Vagina (tissue), 2 donors: ENCODE measurements at regions not wholly inside any gene's neighbourhood (a gene's known extent, or its start where the extent isn't known, plus 50 kb on each side); places are given as distances from the start of the nearest gene placed in this dataset.

ENCODE experiments used
- DNase-seq, 2 donors: peaks; one replicate each; pipeline ENCODE4 v3.0.0-alpha.2; 2017; ENCODE audit errors: extremely low spot score in 2 of 2
- H3K27ac ChIP-seq: fragments of 200-600 bp; sonication (generic); one replicate; pipeline ENCODE4 v1.5.1; 2019
- H3K27me3 ChIP-seq: fragments of 200-600 bp; sonication (generic); one replicate; pipeline ENCODE4 v1.5.1; 2019
- H3K36me3 ChIP-seq, 2 donors: fragments of 200-600 bp; sonication (generic); one replicate each; pipeline ENCODE4 v1.5.1; 2017 to 2019
- H3K4me1 ChIP-seq: fragments of 200-600 bp; sonication (generic); one replicate; pipeline ENCODE4 v1.5.1; 2019
- H3K4me3 ChIP-seq, 2 donors: fragments of 200-600 bp; sonication (generic); 1 replicate in 1 of 2; 2 replicates in 1 of 2; pipeline ENCODE4 v1.5.1; 2016 to 2019
- H3K9me3 ChIP-seq: fragments of 200-600 bp; sonication (generic); one replicate; pipeline ENCODE4 v1.5.1; 2019
- CTCF ChIP-seq, 3 experiments: fragments of 450-650 bp in 2 of 3; fragments of 200-600 bp in 1 of 3; sonication (generic) in 1 of 3; IDR thresholded peaks; one replicate each; pipeline ENCODE4 v1.5.1; 2017 to 2019; ENCODE audit warnings: antibody characterized with exemption in 3 of 3, mild to moderate bottlenecking in 2 of 3, moderate library complexity in 2 of 3
- POLR2A ChIP-seq, 2 donors: fragments of 450-650 bp; IDR thresholded peaks; one replicate each; pipeline ENCODE4 v1.6.1; 2017; ENCODE audit warnings: antibody characterized with exemption in 2 of 2, mild to moderate bottlenecking in 2 of 2, moderate library complexity in 2 of 2
- POLR2AphosphoS5 ChIP-seq, 2 donors: sonication (generic); formaldehyde crosslinking; IDR thresholded peaks; one replicate each; pipeline ENCODE4 v1.9.0; 2017; ENCODE audit warnings: antibody characterized with exemption in 2 of 2, mild to moderate bottlenecking in 2 of 2, low read depth in 1 of 2; ENCODE audit not compliant: insufficient read depth in 1 of 2
- intact Hi-C: fragments of 100-400 bp; cut with DNase I; formaldehyde crosslinking; loops from one replicate; pipeline ENCODE4 v1.15.1; 2023

GRCh38 chr2:128423788-128424165 is 105.1 kb upstream of the HS6ST1 start:
- intact Hi-C loops = no loop called here
- TF ChIP-seq CTCF (IDR thresholded peaks at IDR 0.05) = no peak
- TF ChIP-seq POLR2A (IDR thresholded peaks at IDR 0.05) = no peak
- no peak for TF ChIP-seq POLR2AphosphoS5 (IDR thresholded peaks at IDR 0.05; ENCODE audit: insufficient read depth in 1 of 2, low read depth in 1 of 2)
- Histone ChIP-seq H3K9me3 (no peaks in the 10 kb centered on the region), H3K36me3 (no peaks in the 10 kb centered on the region), H3K27ac (no peak overlapping the region), H3K27me3 (no peaks in the 10 kb centered on the region), H3K4me3 (no peak overlapping the region), H3K4me1 (no peaks in the 10 kb centered on the region)
- peak in 1 of 2 donors; percentile 56 for DNase-seq

- intact Hi-C loops = no loop called here
- no peak for TF ChIP-seq POLR2AphosphoS5 (IDR thresholded peaks at IDR 0.05; ENCODE audit: insufficient read depth in 1 of 2, low read depth in 1 of 2)
- no peak for TF ChIP-seq POLR2A (IDR thresholded peaks at IDR 0.05)
- no peak for TF ChIP-seq CTCF (IDR thresholded peaks at IDR 0.05)
- Histone ChIP-seq H3K27me3 (no peaks in the 10 kb centered on the region), H3K9me3 (peaks cover 2% of the 10 kb centered on the region), H3K36me3 (no peaks in the 10 kb centered on the region), H3K4me1 (no peaks in the 10 kb centered on the region), H3K27ac (no peak overlapping the region), H3K4me3 (no peak overlapping the region)
- DNase-seq = no peak
These were observed 105.9 kb upstream of the HS6ST1 start for GRCh38 chr2:128424406-128425171.

- no peaks in the 10 kb centered on the region for H3K27me3 ChIP-seq
- TF ChIP-seq POLR2AphosphoS5 (IDR thresholded peaks at IDR 0.05; ENCODE audit: insufficient read depth in 1 of 2, low read depth in 1 of 2) = no peak
- TF ChIP-seq POLR2A (IDR thresholded peaks at IDR 0.05) = no peak
- no peak for TF ChIP-seq CTCF (IDR thresholded peaks at IDR 0.05)
- no peak overlapping the region for H3K27ac ChIP-seq
- H3K4me1 ChIP-seq = no peaks in the 10 kb centered on the region
- H3K4me3 ChIP-seq = no peak overlapping the region
- intact Hi-C loops = no loop called here
- no peak for DNase-seq
- peaks cover 2% of the 10 kb centered on the region for H3K9me3 ChIP-seq
- no peaks in the 10 kb centered on the region for H3K36me3 ChIP-seq
These were observed 106.5 kb upstream of the HS6ST1 start for GRCh38 chr2:128425216-128425615.

- DNase-seq = no peak
- no peak overlapping the region for H3K27ac ChIP-seq
- H3K4me1 ChIP-seq = no peaks in the 10 kb centered on the region
- no peak overlapping the region for H3K4me3 ChIP-seq
- intact Hi-C loops = no loop called here
- H3K9me3 ChIP-seq = peaks cover 2% of the 10 kb centered on the region
- H3K27me3 ChIP-seq = no peaks in the 10 kb centered on the region
- no peaks in the 10 kb centered on the region for H3K36me3 ChIP-seq
- TF ChIP-seq POLR2A (IDR thresholded peaks at IDR 0.05) = no peak
- TF ChIP-seq CTCF (IDR thresholded peaks at IDR 0.05) = no peak
- TF ChIP-seq POLR2AphosphoS5 (IDR thresholded peaks at IDR 0.05; ENCODE audit: insufficient read depth in 1 of 2, low read depth in 1 of 2) = no peak
These were observed 107.3 kb upstream of the HS6ST1 start for GRCh38 chr2:128425731-128426620.

- peaks cover 2% of the 10 kb centered on the region for H3K9me3 ChIP-seq
- intact Hi-C loops = no loop called here
- H3K4me1 ChIP-seq = no peaks in the 10 kb centered on the region
- no peak overlapping the region for H3K4me3 ChIP-seq
- no peaks in the 10 kb centered on the region for H3K27me3 ChIP-seq
- no peak for DNase-seq
- no peaks in the 10 kb centered on the region for H3K36me3 ChIP-seq
- no peak for TF ChIP-seq CTCF (IDR thresholded peaks at IDR 0.05)
- no peak for TF ChIP-seq POLR2A (IDR thresholded peaks at IDR 0.05)
- TF ChIP-seq POLR2AphosphoS5 (IDR thresholded peaks at IDR 0.05; ENCODE audit: insufficient read depth in 1 of 2, low read depth in 1 of 2) = no peak
- no peak overlapping the region for H3K27ac ChIP-seq
These were observed 108.7 kb upstream of the HS6ST1 start for GRCh38 chr2:128427413-128427755.
